ENCODE measurements at regions not wholly inside any gene's neighbourhood (a gene's known extent, or its start where the extent isn't known, plus 50 kb on each side); places are given as distances from the start of the nearest gene placed in this dataset.

DNA sequence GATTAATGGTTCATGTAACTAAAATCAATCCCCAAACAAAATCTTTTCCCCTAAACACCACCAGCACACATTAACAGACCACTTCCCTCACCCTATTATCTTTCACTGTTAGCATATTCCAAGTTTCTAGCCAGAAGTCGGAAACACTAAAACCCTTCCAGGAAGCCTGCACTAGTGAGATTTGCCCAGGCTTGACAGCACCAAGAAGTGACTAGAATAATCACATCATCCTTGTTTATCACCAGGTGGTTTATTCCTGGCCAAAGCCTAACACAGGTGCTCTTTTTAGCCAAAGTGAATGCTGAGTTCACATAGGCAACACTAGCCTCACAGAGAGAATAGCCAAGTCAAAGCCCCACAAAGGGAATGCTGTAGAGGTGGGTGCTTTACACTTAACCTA is 221.2 kb upstream of the HNRNPA3 start:
- Histone ChIP-seq H3K27me3 (ENCODE audit: control insufficient read depth in 4 of 4, insufficient read depth in 4 of 4, low read length in 3 of 4) (peaks cover 0 to 12% (median 1%) of the 10 kb centered on the region in 4 donors), H3K27ac (ENCODE audit: low read depth in 1 of 2, low read length in 2 of 2) (no peak overlapping the region), H3K4me1 (ENCODE audit: control insufficient read depth in 4 of 4, insufficient read depth in 4 of 4, low read length in 3 of 4) (no peaks in the 10 kb centered on the region), H3K4me3 (ENCODE audit: low read depth in 1 of 3, low read length in 3 of 3) (no peak overlapping the region), H3K36me3 (ENCODE audit: control insufficient read depth in 4 of 4, insufficient read depth in 3 of 4, low read depth in 1 of 4, low read length in 3 of 4) (no peaks in the 10 kb centered on the region), H3K9me3 (ENCODE audit: control insufficient read depth in 4 of 4, low read length in 3 of 4) (no peaks in the 10 kb centered on the region), H3K9ac (ENCODE audit: low read depth in 1 of 2, low read length in 2 of 2) (no peak overlapping the region)
- TF ChIP-seq JUND (IDR thresholded peaks at IDR 0.05) (no peak), YY1 (IDR thresholded peaks at IDR 0.05) (no peak), HNF4A (conservative IDR thresholded peaks at IDR 0.05) (no peak), EGR1 (IDR thresholded peaks at IDR 0.05; ENCODE audit: low read depth in 2 of 2) (no peak), FOXA2 (IDR thresholded peaks at IDR 0.05) (no peak), RAD21 (IDR thresholded peaks at IDR 0.05) (no peak), MAX (IDR thresholded peaks at IDR 0.05) (no peak), RXRA (IDR thresholded peaks at IDR 0.05) (no peak), SP1 (IDR thresholded peaks at IDR 0.05) (no peak), NR2F2 (IDR thresholded peaks at IDR 0.05) (no peak), GABPA (IDR thresholded peaks at IDR 0.05 in 1 of 2, conservative IDR thresholded peaks at IDR 0.05 in 1 of 2) (no peak)
- TF ChIP-seq, protein P1, sequence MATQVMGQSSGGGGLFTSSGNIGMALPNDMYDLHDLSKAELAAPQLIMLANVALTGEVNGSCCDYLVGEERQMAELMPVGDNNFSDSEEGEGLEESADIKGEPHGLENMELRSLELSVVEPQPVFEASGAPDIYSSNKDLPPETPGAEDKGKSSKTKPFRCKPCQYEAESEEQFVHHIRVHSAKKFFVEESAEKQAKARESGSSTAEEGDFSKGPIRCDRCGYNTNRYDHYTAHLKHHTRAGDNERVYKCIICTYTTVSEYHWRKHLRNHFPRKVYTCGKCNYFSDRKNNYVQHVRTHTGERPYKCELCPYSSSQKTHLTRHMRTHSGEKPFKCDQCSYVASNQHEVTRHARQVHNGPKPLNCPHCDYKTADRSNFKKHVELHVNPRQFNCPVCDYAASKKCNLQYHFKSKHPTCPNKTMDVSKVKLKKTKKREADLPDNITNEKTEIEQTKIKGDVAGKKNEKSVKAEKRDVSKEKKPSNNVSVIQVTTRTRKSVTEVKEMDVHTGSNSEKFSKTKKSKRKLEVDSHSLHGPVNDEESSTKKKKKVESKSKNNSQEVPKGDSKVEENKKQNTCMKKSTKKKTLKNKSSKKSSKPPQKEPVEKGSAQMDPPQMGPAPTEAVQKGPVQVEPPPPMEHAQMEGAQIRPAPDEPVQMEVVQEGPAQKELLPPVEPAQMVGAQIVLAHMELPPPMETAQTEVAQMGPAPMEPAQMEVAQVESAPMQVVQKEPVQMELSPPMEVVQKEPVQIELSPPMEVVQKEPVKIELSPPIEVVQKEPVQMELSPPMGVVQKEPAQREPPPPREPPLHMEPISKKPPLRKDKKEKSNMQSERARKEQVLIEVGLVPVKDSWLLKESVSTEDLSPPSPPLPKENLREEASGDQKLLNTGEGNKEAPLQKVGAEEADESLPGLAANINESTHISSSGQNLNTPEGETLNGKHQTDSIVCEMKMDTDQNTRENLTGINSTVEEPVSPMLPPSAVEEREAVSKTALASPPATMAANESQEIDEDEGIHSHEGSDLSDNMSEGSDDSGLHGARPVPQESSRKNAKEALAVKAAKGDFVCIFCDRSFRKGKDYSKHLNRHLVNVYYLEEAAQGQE (IDR thresholded peaks at IDR 0.05), result no peak
- TF ChIP-seq, protein P2, sequence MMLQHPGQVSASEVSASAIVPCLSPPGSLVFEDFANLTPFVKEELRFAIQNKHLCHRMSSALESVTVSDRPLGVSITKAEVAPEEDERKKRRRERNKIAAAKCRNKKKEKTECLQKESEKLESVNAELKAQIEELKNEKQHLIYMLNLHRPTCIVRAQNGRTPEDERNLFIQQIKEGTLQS (IDR thresholded peaks at IDR 0.05), result no peak
- TF ChIP-seq, protein P3, sequence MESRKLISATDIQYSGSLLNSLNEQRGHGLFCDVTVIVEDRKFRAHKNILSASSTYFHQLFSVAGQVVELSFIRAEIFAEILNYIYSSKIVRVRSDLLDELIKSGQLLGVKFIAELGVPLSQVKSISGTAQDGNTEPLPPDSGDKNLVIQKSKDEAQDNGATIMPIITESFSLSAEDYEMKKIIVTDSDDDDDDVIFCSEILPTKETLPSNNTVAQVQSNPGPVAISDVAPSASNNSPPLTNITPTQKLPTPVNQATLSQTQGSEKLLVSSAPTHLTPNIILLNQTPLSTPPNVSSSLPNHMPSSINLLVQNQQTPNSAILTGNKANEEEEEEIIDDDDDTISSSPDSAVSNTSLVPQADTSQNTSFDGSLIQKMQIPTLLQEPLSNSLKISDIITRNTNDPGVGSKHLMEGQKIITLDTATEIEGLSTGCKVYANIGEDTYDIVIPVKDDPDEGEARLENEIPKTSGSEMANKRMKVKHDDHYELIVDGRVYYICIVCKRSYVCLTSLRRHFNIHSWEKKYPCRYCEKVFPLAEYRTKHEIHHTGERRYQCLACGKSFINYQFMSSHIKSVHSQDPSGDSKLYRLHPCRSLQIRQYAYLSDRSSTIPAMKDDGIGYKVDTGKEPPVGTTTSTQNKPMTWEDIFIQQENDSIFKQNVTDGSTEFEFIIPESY (IDR thresholded peaks at IDR 0.05), result no peak
- DNase-seq (ENCODE audit: low spot score), result no peak
- WGBS, result 65% methylated on average over 1 of the region's 1 CpG

DNA sequence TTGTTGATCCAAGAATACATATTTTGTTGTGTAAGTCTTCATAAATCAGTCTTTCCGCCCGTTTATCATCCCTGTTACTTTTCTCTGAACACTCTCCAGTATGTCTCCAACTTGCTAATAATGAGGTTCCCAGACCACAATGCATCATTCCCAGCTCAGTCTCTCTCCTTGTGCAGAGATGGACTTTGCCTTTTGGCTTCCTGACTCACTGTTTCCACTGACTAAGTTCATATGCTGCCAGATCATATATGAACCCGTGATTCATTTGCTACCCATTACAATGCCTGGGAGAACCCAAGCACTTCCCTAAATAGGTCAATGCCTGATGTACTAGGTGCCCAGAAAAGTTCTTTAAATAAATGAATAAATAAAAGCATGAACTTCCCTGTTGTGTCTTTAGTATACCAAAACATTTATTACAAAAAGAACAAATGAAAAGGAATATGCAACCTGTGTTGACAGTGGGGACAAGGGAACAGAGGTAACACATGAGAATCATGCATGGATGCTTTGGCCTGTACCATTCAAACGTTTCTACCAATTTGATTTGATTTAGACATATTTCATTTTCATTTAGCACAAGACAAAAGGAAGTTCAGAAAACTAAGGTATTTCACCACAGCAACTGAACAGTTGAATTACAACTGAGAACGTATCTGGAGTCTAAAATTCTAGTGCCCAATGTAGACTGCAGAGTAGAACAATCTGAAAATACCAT is 215.4 kb upstream of the HNRNPA3 start:
- Histone ChIP-seq H3K9me3 (ENCODE audit: control insufficient read depth in 4 of 4, low read length in 3 of 4) (no peaks in the 10 kb centered on the region), H3K36me3 (ENCODE audit: control insufficient read depth in 4 of 4, insufficient read depth in 3 of 4, low read depth in 1 of 4, low read length in 3 of 4) (no peaks in the 10 kb centered on the region), H3K27ac (ENCODE audit: low read depth in 1 of 2, low read length in 2 of 2) (no peak overlapping the region), H3K9ac (ENCODE audit: low read depth in 1 of 2, low read length in 2 of 2) (no peak overlapping the region), H3K4me1 (ENCODE audit: control insufficient read depth in 4 of 4, insufficient read depth in 4 of 4, low read length in 3 of 4) (no peaks in the 10 kb centered on the region), H3K4me3 (ENCODE audit: low read depth in 1 of 3, low read length in 3 of 3) (no peak overlapping the region), H3K27me3 (ENCODE audit: control insufficient read depth in 4 of 4, insufficient read depth in 4 of 4, low read length in 3 of 4) (no peaks in the 10 kb centered on the region)
- 59% methylated on average over 5 of the region's 5 CpGs for WGBS
- DNase-seq (ENCODE audit: low spot score), result no peak
- TF ChIP-seq FOXA2 (IDR thresholded peaks at IDR 0.05) (no peak), HNF4A (conservative IDR thresholded peaks at IDR 0.05) (peak; percentile 66), MAX (IDR thresholded peaks at IDR 0.05) (no peak), JUND (IDR thresholded peaks at IDR 0.05) (peak; percentile 92 to 94), YY1 (IDR thresholded peaks at IDR 0.05) (no peak), TAF1 (conservative IDR thresholded peaks at IDR 0.05) (no peak), SP1 (IDR thresholded peaks at IDR 0.05) (peak; percentile 33), RXRA (IDR thresholded peaks at IDR 0.05) (no peak), RAD21 (IDR thresholded peaks at IDR 0.05) (no peak), EGR1 (IDR thresholded peaks at IDR 0.05; ENCODE audit: low read depth in 2 of 2) (no peak), FOXA1 (IDR thresholded peaks at IDR 0.05) (no peak), CTCF (IDR thresholded peaks at IDR 0.05; ENCODE audit: low read depth, low read length, missing input control) (no peak)
- TF ChIP-seq, protein P2 (IDR thresholded peaks at IDR 0.05), result peak; percentile 84
- TF ChIP-seq, protein P3 (IDR thresholded peaks at IDR 0.05), result no peak
